ENCODE measurements at regions not wholly inside any gene's neighbourhood (a gene's known extent, or its start where the extent isn't known, plus 50 kb on each side); places are given as distances from the start of the nearest gene placed in this dataset.

DNA sequence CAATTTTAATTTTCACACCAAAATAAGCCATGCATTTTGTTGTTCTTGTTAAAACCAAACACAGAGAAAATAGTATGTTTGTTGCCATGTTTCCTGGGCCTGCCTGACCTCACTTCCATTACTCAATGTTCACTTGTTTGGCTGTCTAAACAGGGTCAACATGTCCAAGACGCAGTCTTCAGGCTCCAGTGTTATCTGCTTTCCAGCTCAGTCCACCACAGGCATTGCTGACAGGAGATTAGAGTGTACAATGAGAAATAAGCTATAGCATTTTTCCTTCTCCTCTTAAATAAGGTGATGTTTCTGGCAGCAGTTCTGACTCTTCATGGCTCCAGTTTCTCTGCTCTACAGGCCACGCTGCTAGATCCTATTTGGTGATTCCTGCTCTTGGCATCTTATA lies 1030.5 kb downstream of the KCNT2 start:
- DNase-seq (ENCODE audit: low read depth) = no peak
- in situ Hi-C loops (cut with HindIII; ENCODE audit: low pct_unique_long_range_greater_than_20kb, low sequenced_read_pairs) = no loop called here

DNA sequence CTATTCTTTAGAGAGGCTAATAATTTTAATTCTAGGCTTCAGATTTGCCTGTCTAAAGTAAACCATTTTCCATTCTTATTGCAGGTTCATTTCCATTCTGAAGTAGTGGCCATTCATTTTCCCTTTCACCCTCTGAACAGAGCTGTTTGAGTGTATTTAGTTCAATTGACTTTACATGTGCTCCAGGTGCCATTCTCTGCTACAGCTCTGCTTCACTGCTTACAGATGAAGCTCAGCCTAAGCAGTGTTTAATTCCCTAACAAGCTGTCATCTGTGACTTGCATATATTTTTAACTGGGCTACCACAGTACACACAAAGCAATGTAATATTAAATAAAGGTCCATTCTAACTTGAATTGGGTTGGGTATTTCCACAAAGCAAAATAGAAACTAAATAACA lies 1031.6 kb downstream of the KCNT2 start:
- no peak for DNase-seq (ENCODE audit: low read depth)
- in situ Hi-C loops (cut with HindIII; ENCODE audit: low pct_unique_long_range_greater_than_20kb, low sequenced_read_pairs) = no loop called here

DNA sequence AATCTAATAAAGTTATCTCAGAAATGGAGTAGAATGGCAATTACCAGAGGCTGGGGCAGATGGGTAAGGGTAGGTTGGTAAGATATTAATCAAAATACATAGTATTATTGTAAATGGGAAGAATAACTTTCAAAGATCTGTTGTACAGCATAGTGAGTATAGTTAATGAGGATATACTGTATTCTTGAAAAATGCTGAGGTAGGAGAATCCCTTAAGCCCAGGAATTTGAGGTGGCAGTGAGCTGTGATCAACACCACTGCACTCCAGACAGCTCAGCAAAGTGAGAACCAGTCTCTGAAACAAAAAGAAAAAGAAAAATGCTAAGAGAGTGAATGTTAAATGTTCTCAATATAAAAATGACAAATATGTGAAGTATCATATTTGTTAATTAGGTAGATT lies 1033.7 kb downstream of the KCNT2 start:
- in situ Hi-C loops (cut with HindIII; ENCODE audit: low pct_unique_long_range_greater_than_20kb, low sequenced_read_pairs) = no loop called here
- no peak for DNase-seq (ENCODE audit: low read depth)

DNA sequence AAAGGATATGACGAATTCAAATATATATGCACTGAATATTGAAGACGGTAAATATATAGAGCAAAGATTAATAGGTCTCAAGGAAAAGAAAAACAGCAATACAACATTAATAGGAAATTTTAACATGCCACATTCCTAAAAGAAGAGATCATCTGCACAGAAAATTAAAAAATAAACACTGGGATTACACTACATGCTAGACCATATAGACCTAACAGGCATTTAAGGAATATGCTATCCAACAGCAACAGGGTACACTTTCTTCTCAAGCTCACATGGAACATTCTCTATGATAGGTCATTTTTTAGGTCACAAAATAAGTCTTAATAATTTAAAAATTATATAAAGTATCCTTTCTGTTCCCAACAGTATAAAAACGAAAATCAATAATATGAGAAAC lies 1038.3 kb downstream of the KCNT2 start:
- in situ Hi-C loops (cut with HindIII; ENCODE audit: low pct_unique_long_range_greater_than_20kb, low sequenced_read_pairs) = no loop called here
- no peak for DNase-seq (ENCODE audit: low read depth)

DNA sequence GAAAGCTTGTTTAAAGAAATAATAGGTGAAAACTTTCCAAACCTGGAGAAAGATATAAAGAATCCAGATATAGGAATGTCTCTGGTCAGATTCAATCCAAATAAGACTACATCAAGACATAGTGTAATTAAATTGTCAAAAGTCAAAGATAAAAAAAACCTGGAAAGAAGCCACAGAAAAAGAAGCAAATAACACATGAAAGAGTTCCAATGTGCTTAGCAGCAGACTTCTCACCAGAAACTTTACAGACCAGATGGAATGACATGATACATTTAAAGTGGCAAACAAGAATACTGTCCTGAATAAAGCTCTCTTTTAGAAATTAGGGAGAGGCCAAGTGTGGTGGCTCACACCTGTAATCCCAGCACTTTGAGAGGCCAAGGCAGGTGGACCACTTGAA lies 1039.9 kb downstream of the KCNT2 start:
- in situ Hi-C loops (cut with HindIII; ENCODE audit: low pct_unique_long_range_greater_than_20kb, low sequenced_read_pairs) = no loop called here
- DNase-seq (ENCODE audit: low read depth) = no peak

DNA sequence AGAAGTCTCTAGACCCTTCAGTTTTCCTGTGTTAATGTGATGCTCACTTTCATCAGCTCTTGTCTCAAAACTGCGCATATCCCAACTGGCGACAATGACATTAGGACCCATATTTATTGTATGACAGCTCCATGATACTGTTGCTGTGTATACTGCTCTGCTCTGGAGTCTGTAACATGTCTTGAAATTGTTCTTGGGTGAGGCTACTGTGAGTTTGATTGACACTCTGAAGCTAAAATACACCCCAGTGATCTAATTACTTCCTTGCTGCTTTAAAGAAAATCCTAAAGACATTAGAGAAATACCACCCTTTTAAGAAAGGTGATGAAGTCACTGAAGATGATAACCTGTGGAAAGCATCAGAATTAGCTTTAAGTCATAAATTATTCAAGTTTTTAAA lies 1046.2 kb downstream of the KCNT2 start:
- in situ Hi-C loops (cut with HindIII; ENCODE audit: low pct_unique_long_range_greater_than_20kb, low sequenced_read_pairs) = no loop called here
- no peak for DNase-seq (ENCODE audit: low read depth)

DNA sequence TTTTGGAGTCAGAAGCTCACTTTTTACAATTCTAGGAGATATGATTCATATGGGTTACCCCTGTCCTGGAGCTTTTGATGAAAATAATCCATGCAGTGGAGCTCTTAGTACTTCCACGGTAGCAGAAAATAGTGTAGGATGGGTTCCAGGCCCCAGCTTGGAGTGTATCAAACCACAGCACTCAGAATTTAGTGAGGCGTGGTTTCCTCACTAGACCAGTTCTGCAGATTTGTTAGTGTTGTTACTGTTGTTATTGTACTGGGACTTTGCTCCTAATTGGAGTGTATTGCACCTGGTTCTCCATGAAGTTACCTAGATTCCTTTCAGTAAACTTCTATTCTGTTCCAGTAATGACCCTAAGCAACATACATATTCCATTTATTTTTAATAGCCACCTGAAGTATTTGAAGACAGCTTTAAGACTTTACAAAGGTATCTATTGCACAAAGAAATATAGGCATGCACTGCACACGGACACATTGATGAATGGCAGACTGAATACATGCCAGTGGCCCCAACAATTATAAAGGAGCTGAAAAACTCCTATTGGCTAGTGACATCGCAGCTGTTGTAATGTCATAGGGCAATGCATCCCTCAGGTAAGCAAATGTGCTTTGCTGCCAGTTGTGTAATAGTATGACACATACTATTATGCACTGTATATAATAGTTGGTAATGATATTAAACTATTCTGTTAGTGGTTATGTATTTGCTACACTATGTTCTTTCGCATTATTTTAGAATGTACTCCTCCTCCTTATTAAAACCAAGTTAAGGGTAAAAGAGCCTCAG lies 1058.0 kb downstream of the KCNT2 start:
- DNase-seq (ENCODE audit: low read depth) = no peak
- in situ Hi-C loops (cut with HindIII; ENCODE audit: low pct_unique_long_range_greater_than_20kb, low sequenced_read_pairs) = no loop called here

DNA sequence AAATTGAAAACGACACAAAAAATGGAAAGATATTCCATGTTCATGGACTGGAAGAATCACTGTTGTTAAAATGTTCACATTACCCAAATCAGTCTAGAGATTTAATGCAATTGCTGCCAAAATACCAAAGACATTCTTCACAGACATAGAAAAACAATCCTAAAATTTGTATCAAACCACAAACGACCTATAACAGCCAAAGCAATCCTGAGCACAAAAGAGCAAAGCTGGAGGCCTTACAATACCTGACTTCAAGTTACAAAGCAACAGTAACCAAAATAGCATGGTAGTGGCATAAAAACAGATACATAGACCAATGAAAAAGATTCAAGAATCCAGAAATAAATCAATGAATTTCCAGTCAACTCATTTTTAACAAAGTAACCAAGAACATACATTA lies 1077.3 kb downstream of the KCNT2 start:
- DNase-seq (ENCODE audit: low read depth) = no peak
- in situ Hi-C loops (cut with HindIII; ENCODE audit: low pct_unique_long_range_greater_than_20kb, low sequenced_read_pairs) = no loop called here

DNA sequence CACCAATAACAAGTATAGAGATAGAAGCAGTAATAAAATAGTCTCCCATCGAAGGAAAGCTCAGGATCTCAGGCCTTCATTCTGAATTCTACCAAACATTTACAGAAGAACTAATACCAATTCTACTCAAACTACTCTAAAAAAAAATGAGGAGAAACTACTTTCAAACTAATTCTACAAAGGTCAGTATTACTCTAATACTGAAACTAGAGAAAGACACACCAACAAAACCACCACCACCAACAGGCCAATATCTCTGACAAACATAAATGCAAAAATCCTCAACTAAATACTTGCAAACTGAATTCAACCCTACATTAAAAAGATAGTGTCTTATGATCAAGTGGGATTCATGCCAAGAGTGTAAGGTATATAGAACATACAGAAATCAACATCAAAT lies 1078.4 kb downstream of the KCNT2 start:
- DNase-seq (ENCODE audit: low read depth) = no peak
- in situ Hi-C loops (cut with HindIII; ENCODE audit: low pct_unique_long_range_greater_than_20kb, low sequenced_read_pairs) = no loop called here

DNA sequence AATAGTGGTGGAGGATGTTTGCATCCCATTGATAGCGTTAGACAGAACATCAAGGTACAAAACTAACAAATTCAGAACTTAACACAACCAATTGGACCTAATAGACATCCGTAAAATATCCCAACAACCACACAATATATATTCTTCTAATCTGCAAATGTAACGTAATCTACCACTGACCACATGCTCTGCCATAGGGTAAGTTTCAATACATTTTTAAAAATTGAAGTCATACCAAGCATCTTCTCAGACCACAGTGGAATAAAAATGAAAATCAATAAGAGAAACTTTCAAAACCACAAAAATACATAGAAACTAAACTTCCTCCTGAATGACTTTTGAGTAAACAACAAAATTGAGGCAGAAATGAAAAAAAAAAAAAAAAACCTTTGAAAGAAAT lies 1087.5 kb downstream of the KCNT2 start:
- DNase-seq (ENCODE audit: low read depth) = no peak
- in situ Hi-C loops (cut with HindIII; ENCODE audit: low pct_unique_long_range_greater_than_20kb, low sequenced_read_pairs) = no loop called here

DNA sequence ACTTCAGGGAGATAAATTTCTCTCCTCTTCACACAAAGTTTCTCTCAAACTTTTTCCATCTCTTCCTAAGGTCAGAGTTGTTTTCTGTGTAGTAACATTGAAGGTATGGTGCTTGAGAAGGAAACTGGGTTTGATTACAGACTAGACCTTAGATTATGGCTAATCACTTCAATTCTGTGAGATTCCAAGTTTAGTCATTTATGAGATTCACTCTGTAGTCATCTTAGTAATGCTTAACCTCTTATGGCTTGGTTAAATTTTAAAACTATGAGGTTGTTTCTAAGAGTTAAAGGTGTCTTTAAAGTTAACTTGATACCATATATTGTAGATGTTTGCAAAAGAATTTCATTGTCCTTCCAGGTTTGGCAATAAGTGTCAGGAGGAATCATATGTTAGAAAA lies 1092.2 kb downstream of the KCNT2 start:
- in situ Hi-C loops (cut with HindIII; ENCODE audit: low pct_unique_long_range_greater_than_20kb, low sequenced_read_pairs) = no loop called here
- no peak for DNase-seq (ENCODE audit: low read depth)

DNA sequence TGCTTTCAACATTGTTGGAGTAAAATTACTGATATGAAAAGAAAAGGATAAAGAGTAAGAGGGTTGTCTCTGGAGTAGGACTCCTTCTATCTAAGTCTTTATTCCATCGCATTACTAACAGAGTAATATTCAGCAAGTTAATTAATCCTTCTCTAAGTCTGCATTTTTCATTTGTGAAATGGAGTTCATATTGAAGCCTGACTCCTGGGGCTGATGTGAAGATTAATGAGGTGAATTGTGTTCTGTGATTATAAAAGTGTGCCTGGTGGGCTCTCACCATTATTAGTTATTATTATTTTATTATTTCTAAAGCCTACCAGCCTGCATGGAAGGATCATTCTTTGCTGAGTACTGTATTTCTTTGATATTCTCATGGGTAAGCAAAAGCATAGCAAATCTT lies 1096.7 kb downstream of the KCNT2 start:
- in situ Hi-C loops (cut with HindIII; ENCODE audit: low pct_unique_long_range_greater_than_20kb, low sequenced_read_pairs) = no loop called here
- DNase-seq (ENCODE audit: low read depth) = no peak

DNA sequence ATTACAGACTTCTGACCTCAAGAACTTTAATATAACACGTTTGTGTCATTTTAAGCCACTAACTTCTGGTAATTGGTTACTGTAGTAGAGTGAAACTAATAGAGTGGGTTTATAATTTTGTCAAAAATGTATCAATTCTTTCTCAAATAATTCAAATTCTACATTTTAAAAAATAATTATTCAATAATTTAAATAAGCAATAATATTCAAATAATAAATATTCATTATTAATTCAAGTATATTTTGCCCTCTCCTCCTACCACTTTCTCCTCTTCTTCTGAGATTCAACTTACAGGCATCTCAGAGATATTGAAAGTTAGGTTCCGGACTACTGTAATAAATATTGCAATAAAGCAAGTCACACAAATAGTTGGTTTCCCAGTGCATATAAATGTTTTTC lies 1107.1 kb downstream of the KCNT2 start:
- DNase-seq (ENCODE audit: low read depth) = no peak
- in situ Hi-C loops (cut with HindIII; ENCODE audit: low pct_unique_long_range_greater_than_20kb, low sequenced_read_pairs) = no loop called here

DNA sequence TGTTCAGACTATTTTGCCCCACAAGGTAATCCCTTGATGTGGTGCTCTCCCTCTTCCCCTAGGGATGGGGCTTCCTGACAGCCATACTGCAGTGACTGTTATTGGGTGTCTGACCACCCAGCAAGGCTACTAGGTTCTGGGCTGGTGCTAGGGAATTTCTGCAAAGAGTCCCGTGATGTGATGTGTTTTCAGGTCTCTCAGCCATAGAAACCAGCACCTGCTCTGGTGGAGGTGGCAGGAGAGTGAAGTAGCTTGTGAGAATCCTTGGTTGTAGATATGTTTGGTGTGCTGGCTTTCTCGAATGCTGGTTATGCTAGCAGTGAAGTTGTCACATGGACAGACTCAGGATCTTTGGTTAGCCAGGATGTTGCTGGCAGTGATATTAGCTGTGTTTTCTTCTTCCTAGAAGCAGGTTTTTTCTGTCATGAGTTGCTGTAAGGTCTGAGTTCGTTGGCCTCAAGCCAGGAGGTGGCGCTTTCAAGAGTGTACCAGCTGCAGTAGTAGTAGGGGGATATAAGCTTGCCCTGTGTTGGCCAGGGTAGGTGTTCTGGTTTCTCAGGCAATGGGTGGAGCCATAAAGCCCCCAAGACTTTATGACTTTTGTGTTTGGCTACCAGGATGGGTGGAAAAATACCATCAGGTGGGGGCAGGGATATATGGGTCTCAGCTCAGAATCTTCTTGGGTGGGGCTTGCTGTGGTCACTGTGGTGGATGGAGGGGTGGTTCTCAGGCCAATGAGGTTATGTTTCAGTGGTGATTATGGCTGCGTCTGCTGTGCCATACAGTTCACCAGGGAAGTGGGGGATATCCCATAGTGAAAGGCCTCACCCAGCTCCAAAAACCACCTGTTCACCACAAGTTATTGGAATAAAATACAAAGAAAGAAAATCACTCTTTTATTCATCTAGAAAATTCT lies 1112.3 kb downstream of the KCNT2 start:
- in situ Hi-C loops (cut with HindIII; ENCODE audit: low pct_unique_long_range_greater_than_20kb, low sequenced_read_pairs) = no loop called here

DNA sequence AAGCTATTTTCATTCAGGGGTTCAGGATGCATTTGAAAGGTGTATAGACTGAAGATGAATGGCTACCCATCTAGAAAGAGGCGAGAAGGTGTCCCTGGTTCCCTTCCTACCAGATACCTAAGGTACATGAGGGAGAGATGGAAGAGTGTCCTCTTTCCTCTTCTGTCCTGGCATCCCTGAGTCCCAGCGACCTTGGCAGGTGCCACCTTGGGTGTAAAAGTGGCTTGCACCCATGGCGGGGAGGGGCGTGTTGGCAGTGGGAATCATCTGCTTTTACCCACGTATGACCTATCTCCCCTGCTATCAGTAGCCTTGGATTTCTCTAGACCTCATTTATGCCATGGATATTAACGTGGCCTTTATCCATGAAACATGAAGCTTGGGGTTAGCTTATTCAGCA lies 1126.1 kb downstream of the KCNT2 start:
- in situ Hi-C loops (cut with HindIII; ENCODE audit: low pct_unique_long_range_greater_than_20kb, low sequenced_read_pairs) = no loop called here

More for the DNA sequence above, 1112.3 kb downstream of the KCNT2 start:
- no peak for DNase-seq (ENCODE audit: low read depth)

DNA sequence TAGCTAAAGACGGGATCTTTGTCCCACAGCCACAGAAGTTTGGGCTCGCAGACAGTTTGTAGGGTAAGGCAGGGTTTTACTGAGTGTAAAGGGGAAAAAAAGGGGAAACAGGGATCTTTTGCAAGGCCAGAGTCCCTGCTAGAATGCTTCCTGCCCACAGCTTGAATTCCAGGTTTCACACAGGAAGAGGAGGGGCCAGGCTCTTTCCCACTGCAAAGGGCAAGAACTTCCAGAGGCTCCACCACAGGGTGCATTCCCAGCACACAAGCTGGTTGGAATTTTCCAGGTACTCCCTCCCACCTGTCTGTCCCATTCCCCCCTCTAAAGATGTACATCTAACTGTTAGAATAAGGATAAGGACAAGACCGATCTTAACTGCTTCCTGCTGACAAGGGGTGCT lies 1126.9 kb downstream of the KCNT2 start:
- in situ Hi-C loops (cut with HindIII; ENCODE audit: low pct_unique_long_range_greater_than_20kb, low sequenced_read_pairs) = no loop called here
- DNase-seq (ENCODE audit: low read depth) = no peak

More for the DNA sequence above, 1126.1 kb downstream of the KCNT2 start:
- DNase-seq (ENCODE audit: low read depth) = no peak

DNA sequence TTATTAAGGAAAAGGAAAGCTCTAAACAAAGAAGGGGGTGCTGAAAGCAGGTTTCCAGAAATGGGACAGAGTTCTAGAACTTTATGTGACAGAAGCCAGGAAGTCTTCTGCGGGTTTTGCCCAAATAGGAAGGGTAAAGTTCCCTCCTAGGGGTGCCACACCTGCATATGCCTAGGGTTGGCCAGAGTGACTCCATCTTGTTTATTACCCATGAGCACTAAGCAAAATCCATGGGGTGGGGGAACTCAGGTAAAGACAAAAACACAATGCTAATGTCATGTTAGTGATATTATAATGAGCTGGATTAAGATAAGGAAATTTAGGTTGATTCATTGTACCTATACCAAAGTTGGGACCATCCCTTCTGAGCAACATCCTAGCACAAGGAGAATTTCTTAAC lies 1132.7 kb downstream of the KCNT2 start:
- DNase-seq (ENCODE audit: low read depth) = no peak
- in situ Hi-C loops (cut with HindIII; ENCODE audit: low pct_unique_long_range_greater_than_20kb, low sequenced_read_pairs) = no loop called here

DNA sequence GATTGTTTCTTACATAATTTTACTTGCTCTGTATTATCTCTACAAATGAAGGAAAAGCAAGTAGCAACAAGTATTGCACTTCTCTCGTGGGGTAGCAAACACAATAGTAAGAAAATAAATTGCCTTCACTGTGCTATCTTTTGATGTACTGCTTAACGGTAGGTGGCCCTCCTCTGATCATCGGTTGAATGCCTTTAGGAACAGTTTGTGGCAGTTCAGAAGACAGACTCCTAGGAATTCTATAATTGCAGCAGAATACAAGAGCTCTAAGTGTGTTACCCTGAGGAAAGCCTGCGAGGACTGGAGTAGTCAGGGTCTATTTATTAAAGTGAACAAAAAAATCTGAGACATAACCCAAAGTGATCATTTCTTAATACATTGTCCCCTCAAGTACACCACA lies 1135.9 kb downstream of the KCNT2 start:
- in situ Hi-C loops (cut with HindIII; ENCODE audit: low pct_unique_long_range_greater_than_20kb, low sequenced_read_pairs) = no loop called here
- no peak for DNase-seq (ENCODE audit: low read depth)

DNA sequence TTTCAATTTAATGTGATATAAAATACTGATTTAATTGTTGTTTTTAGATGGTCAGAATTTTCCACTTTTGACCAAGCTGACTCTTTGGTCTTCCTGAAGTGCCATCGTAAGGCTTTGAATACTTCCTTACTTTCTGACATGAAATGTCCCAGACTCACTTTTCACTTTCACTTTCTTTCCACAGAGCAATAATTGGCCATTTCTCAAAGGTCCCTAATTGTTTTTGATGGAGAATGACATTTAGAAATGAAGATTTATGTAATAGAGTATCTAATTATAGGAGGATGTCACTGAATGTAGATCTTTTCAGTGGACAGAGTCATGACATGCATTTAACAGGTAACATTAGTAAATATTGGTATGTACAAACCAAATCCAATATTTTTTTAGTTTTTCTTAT lies 1141.6 kb downstream of the KCNT2 start:
- no peak for DNase-seq (ENCODE audit: low read depth)
- in situ Hi-C loops (cut with HindIII; ENCODE audit: low pct_unique_long_range_greater_than_20kb, low sequenced_read_pairs) = no loop called here

DNA sequence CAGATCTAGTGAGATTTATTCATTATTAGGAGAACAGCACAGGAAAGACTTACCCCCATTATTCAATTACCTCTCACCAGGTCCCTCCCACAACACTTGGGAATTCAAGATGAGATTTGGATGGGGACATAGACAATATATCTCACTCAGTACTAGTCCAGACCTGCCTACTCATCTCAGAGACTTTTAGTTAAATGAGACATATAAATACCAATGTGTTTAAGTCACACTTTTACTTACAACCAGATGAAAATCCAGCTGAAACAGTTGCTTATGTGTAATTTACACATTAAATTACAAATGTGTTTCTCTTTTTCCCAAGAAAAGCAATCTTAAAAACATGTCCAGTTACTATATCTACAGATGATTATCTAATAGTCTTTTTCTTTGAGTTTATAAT lies 1145.6 kb downstream of the KCNT2 start:
- no peak for DNase-seq (ENCODE audit: low read depth)
- in situ Hi-C loops (cut with HindIII; ENCODE audit: low pct_unique_long_range_greater_than_20kb, low sequenced_read_pairs) = no loop called here

Data from Caki2 (cell line).